ENCODE measurements at regions not wholly inside any gene's neighbourhood (a gene's known extent, or its start where the extent isn't known, plus 50 kb on each side); places are given as distances from the start of the nearest gene placed in this dataset.

- TF ChIP-seq CTCF (IDR thresholded peaks at IDR 0.05) (no peak), EP300 (IDR thresholded peaks at IDR 0.05) (no peak), POLR2A (IDR thresholded peaks at IDR 0.05) (no peak)
These were observed 258.0 kb upstream of the SEMA3A start for GRCh38 chr7:84452618-84453017.

Data from tibial nerve (tissue), 4 donors.